Fibroblast of villous mesenchyme (primary cell): ENCODE measurements at regions not wholly inside any gene's neighbourhood (a gene's known extent, or its start where the extent isn't known, plus 50 kb on each side); places are given as distances from the start of the nearest gene placed in this dataset.

ENCODE experiments used
- DNase-seq: peaks from one replicate; pipeline ENCODE4 v3.0.0-alpha.2; 2010; ENCODE audit warnings: low read depth
- H3K4me3 ChIP-seq: 2 replicates; pipeline ENCODE4 v1.5.1; 2011; ENCODE audit warnings: low read depth, mild to moderate bottlenecking, low read length
- TF ChIP-seq, protein P1 (sequence below): IDR thresholded peaks from 2 replicates; pipeline ENCODE4 v1.5.1; 2012; ENCODE audit warnings: low read depth, mild to moderate bottlenecking, low read length; ENCODE audit not compliant: insufficient read depth

DNA sequence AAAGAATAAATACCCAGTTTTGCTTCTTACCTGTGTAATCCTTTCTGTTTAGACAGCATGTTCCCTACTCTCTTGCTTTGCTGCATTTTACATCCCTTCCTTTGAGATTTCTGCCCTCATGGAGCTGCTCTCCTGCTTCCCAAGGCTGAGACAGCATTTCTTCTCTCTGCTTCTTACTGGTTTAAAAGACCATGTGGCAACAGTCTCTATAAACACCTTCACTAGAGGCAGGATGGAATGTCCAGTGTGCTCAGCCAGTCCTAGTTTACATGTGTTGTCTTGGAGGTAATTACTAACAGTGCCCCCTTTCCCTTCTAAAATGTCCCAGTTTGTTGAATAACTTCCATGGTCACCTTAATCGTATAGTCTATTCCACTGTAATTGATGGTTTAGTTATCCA lies 262.3 kb downstream of the CNTN3 start:
- TF ChIP-seq, protein P1, sequence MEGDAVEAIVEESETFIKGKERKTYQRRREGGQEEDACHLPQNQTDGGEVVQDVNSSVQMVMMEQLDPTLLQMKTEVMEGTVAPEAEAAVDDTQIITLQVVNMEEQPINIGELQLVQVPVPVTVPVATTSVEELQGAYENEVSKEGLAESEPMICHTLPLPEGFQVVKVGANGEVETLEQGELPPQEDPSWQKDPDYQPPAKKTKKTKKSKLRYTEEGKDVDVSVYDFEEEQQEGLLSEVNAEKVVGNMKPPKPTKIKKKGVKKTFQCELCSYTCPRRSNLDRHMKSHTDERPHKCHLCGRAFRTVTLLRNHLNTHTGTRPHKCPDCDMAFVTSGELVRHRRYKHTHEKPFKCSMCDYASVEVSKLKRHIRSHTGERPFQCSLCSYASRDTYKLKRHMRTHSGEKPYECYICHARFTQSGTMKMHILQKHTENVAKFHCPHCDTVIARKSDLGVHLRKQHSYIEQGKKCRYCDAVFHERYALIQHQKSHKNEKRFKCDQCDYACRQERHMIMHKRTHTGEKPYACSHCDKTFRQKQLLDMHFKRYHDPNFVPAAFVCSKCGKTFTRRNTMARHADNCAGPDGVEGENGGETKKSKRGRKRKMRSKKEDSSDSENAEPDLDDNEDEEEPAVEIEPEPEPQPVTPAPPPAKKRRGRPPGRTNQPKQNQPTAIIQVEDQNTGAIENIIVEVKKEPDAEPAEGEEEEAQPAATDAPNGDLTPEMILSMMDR, result no peak
- DNase-seq, result no peak
- no peak overlapping the region for H3K4me3 ChIP-seq

DNA sequence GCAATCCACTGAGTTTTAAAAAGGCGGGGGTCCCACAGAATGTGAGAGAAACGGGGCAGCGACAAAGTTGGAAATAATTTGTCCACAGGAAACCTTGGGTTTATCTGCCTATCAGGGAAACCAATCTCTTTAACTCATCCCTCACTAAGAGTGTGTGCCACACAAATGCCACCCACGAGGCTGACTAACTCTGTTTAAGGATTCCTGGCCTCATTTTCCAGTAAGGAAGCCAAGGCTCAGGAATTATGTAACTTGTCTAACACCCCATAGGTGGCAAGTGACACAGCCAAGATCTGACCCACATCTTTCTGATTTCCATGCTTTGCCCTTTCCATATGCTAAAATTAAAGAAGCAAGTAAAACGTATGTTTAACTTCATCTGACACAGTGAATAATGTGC lies 263.2 kb downstream of the CNTN3 start:
- DNase-seq, result no peak
- no peak overlapping the region for H3K4me3 ChIP-seq
- TF ChIP-seq, protein P1, result no peak

DNA sequence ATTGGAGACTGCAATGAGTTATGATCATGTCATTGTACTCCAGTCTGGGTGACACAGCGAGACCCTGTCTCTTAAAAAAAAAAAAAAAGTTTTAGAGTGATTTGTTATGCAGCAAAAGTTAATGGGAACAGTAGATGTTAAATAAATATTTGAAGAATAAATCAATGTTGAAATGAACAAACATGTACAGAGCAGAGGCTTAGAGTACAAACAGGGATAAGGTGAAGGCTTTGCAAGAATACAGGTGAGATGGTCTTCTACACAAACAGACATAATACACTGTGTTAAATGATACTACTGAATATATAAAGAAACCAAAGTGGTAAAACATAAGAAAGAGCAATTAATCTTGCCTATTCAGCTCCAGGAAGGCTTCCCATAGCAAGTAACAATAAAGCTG lies 265.4 kb downstream of the CNTN3 start:
- no peak overlapping the region for H3K4me3 ChIP-seq
- DNase-seq, result no peak
- TF ChIP-seq, protein P1, result no peak

DNA sequence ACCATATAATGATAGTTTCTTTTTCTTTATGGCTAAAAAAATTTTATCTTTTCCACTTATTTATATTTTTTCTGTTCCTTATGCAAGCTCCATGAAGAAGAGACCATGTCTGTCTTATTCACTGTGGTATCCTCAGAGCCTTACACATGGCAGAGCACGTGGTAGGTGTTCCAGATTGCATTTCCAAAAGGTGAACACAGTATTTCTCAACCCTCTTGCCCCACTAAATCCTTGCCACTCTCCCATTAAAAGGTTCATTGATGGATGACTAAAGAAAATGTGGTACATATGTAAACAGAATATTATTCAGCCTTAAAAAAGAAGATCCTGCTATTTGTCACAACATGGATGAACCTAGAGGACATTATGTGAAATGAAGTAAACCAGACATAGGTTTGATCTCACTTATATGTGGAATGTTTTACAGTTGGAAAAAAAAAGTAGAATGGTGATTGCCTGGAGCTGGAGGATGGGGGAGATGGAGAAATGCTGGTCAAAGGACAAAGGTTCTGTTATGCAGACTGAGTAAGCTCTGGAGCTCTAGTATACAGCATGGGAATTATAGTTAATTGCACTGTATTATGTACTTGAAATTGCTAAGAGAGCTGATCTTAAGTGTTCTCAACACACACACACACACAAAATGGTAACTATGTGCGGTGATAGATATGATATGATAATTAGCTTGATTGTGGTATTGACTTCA lies 266.7 kb downstream of the CNTN3 start:
- H3K4me3 ChIP-seq, result no peak overlapping the region
- no peak for DNase-seq
- TF ChIP-seq, protein P1, result no peak

DNA sequence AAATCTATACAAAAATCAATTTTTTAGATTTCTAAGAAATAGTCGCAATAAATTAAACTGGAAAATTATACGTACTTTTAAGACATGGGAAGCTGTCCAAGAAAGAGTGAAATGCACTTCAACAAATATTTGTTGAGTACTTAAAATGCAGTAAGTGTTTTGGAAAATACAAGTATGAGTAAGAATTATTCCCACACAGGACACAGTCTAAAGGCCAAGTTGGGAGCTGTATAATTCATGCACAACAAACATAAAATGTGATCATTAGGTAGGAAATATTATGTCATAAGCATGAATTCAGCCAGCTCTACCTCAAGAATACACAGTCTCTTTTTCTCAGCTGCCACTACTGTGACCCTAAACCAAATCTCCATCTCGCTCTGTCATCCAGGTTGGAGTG lies 267.6 kb downstream of the CNTN3 start:
- H3K4me3 ChIP-seq, result no peak overlapping the region
- TF ChIP-seq, protein P1, result no peak
- no peak for DNase-seq

DNA sequence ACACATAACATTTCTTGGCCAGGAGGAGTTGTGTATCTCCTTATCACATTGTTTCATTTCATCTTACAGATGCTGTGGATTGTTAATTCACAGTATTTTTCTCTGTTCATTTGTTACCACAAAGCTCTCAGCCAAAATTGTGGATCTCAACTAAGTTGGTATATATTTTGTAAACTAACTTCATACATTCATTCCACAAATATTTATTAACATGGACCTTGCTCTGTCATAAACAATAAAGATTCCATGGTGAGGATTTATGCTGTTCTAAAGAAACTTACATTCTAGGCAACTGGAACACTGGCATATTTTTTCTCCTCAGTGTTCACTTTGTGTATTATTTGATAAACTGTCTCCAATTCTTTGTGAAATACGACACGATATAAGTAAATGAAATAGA lies 268.8 kb downstream of the CNTN3 start:
- DNase-seq, result no peak
- TF ChIP-seq, protein P1, result no peak
- no peak overlapping the region for H3K4me3 ChIP-seq
